GM12891 (cell line): ENCODE measurements at regions not wholly inside any gene's neighbourhood (a gene's known extent, or its start where the extent isn't known, plus 50 kb on each side); places are given as distances from the start of the nearest gene placed in this dataset.
"Not testable (repeated sequence)": the region's sequence is repeated elsewhere in the genome, so short reads cannot be mapped to it uniquely, and the experiment has no call there.

Source experiments
- DNase-seq: peaks from one replicate; pipeline ENCODE4 v3.0.0; 2011; ENCODE audit warnings: low spot score; ENCODE audit not compliant: insufficient read length
- FAIRE-seq: peaks from 2 replicates; lab custom pipeline; 2011; peaks lifted over from hg19 to GRCh38; lab: Jason Lieb, UNC
- PAX5 ChIP-seq: IDR thresholded peaks from 2 replicates; pipeline ENCODE4 v1.6.1; 2011; ENCODE audit warnings: low read length, moderate library complexity, mild to moderate bottlenecking; ENCODE audit not compliant: insufficient read depth, severe bottlenecking
- POLR2A ChIP-seq: IDR thresholded peaks from 2 replicates; pipeline ENCODE4 v1.6.1; 2011; ENCODE audit warnings: low read depth, low read length, control low read depth
- POLR2AphosphoS5 ChIP-seq: IDR thresholded peaks from 2 replicates; pipeline ENCODE4 v1.6.1; 2011; ENCODE audit warnings: low read depth, low read length, control low read depth
- POU2F2 ChIP-seq: IDR thresholded peaks from 2 replicates; pipeline ENCODE4 v1.6.1; 2011; ENCODE audit warnings: low read depth, mild to moderate bottlenecking, control low read depth, low read length, moderate library complexity
- SPI1 ChIP-seq: IDR thresholded peaks from 2 replicates; pipeline ENCODE4 v1.6.1; 2011; ENCODE audit warnings: low read depth, low read length, control low read depth
- TAF1 ChIP-seq: IDR thresholded peaks from 2 replicates; pipeline ENCODE4 v1.6.1; 2011; ENCODE audit warnings: low read depth, low read length, control low read depth

GRCh38 chr6:62999796-63000195 lies 211.5 kb upstream of the FKBP1C start:
- no peak for DNase-seq
- no peak for FAIRE-seq
- no peak for TF ChIP-seq POLR2AphosphoS5
- TF ChIP-seq TAF1, result no peak
- TF ChIP-seq POU2F2, result no peak
- no peak for TF ChIP-seq PAX5
- no peak for TF ChIP-seq SPI1
- no peak for TF ChIP-seq POLR2A

- DNase-seq, FAIRE-seq: not testable (repeated sequence)
Observed at GRCh38 chr6:63006018-63006417, 205.3 kb upstream of the FKBP1C start.

DNA sequence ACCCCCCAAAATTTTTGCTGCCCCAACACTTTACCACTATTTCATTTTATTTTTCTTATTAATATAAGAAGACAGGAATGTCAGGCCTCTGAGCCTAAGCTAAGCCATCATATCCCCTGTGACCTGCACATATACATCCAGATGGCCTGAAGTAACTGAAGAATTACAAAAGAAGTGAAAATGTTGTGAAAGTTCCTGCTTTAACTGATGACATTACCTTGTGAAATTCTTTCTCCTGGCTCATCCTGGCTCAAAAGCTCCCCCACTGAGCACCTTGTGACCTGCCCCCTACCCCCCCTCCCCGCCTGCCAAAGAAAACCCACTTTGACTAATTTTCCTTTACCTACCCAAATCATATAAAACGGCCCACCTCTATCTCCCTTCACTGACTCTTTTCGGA lies 200.3 kb upstream of the FKBP1C start:
- FAIRE-seq, DNase-seq: not testable (repeated sequence)

DNA sequence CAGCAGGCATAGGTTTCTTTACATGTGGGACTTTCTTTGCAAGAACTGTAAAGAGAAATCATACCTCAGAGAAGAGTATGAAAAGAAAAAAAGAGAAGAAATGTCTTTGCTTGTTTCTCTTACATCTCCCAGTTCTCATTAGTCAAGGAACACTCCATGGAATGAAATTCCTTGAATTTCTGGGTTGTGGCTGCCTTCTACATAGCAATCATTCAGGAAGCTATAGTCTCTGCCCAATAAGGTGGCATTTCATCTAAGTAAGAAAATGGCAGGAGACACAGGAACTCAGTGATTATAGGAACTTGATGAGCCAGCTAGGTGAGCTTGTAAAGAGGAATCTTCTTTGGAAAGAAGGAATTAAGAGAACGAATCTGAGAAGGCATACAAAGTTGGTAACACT lies 197.0 kb upstream of the FKBP1C start:
- DNase-seq (no peak), FAIRE-seq (no peak)
- TF ChIP-seq SPI1, result no peak
- no peak for TF ChIP-seq POU2F2
- no peak for TF ChIP-seq TAF1
- no peak for TF ChIP-seq PAX5
- TF ChIP-seq POLR2AphosphoS5, result no peak

DNA sequence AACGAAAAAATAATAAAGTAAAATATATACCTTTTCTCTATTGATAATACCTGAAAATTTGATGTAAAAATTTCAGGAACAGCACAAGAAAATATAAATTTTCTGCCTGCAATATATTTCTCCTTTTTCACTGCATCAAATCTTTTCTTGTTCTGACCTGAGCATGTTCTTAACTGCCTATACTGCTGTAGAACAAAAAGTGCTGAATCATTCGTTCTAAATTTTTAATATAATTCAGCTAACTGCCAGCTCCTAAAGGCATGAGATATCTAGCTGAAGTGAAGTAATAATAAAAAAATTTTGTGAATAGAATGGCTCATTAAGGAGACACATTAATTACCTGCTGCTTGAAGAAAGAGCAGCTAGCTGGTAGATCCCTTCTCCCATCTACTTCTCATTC lies 188.6 kb upstream of the FKBP1C start:
- TF ChIP-seq POU2F2 (no peak), PAX5 (no peak), SPI1 (no peak), POLR2AphosphoS5 (no peak), POLR2A (no peak), TAF1 (no peak)
- no peak for DNase-seq
- FAIRE-seq, result no peak

GRCh38 chr6:63023726-63024125 lies 187.5 kb upstream of the FKBP1C start:
- TF ChIP-seq POU2F2 (no peak), POLR2AphosphoS5 (no peak), SPI1 (no peak), POLR2A (no peak), TAF1 (no peak), PAX5 (no peak)
- no peak for FAIRE-seq
- no peak for DNase-seq

DNA sequence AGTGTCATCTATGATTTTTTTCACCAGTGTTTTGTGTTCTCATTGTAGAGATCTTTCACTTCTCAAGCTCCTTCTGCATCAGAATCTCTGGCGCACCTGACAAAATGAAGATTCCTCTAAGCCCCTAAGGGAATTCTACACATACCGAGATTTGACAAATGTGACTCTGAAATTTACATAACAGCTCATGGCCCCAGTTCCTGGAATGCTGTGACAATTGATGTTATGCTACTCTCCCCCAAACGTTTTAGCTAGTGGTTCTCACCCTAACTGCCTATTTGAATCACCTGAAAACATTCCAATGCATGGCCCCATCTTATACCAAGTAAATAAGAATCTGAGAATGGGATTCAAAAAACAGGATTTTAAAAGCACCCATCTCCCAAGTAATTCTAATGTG lies 162.1 kb upstream of the FKBP1C start:
- TF ChIP-seq POLR2AphosphoS5, result no peak
- no peak for TF ChIP-seq POU2F2
- TF ChIP-seq PAX5, result no peak
- no peak for TF ChIP-seq POLR2A
- TF ChIP-seq TAF1, result no peak
- no peak for TF ChIP-seq SPI1
- DNase-seq, result no peak
- FAIRE-seq, result no peak

- not testable (repeated sequence) for FAIRE-seq, DNase-seq
Observed at GRCh38 chr6:63053206-63053605, 158.1 kb upstream of the FKBP1C start.

GRCh38 chr6:63058601-63059000 lies 152.7 kb upstream of the FKBP1C start:
- DNase-seq (no peak), FAIRE-seq (no peak)
- TF ChIP-seq SPI1, result no peak
- TF ChIP-seq POLR2A, result no peak

GRCh38 chr6:63063631-63064271 lies 147.5 kb upstream of the FKBP1C start:
- no peak for DNase-seq
- FAIRE-seq, result no peak
- no peak for TF ChIP-seq TAF1
- no peak for TF ChIP-seq PAX5
- no peak for TF ChIP-seq POU2F2
- TF ChIP-seq POLR2AphosphoS5, result no peak

DNA sequence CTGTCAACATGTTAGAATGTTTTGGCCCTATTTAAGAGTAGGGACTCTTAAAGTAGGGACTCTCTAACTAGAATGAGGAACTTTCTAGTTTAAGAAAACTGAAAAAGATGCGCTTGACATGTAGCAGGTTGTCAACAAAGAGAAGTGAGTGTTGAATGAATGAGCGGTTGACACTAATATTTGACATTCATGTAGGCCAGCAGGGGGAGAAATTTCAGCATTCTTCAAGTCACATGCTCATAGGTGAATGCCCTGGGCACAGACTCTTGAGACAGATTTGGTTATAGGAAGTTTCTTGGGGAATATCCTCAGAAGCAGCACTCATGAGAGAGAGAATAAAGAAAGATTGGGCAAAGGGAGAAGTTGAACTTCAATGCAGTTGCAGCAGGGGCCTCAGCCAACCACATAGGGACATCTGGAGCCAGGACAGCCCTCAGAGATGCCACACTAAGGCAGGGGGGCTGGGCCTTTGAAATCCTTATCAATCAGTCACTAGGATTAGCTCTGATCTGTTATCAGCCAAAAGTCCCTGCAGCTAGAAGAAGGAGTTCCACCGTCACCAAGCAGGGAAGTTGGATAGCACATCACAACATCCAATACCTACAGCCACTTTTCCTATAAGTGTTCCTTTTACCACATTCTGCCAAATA lies 145.1 kb upstream of the FKBP1C start:
- FAIRE-seq (peak; percentile 66), DNase-seq (peak; percentile 16)
- TF ChIP-seq POLR2A (no peak), PAX5 (no peak), POU2F2 (no peak), SPI1 (no peak), TAF1 (no peak), POLR2AphosphoS5 (no peak)
